ENCODE measurements at regions not wholly inside any gene's neighbourhood (a gene's known extent, or its start where the extent isn't known, plus 50 kb on each side); places are given as distances from the start of the nearest gene placed in this dataset.

DNA sequence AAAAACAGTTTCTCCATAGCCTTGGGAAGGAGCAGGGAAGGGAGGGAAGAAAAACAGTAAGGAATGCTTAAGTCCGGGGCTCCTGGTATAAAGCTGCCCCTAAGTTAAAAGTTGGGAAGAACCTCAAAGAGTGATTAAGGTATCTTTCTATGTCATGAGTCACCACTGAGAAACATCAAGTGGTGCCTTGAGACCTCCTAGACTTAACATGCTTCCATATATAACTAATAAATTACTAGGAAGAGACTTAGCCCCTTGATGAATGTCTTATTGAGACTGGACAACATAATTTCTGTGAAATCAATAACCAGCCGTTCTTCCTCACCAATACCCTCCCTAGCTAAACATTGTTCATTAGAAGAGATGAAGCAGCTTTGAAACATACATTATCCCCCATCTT is 121.8 kb upstream of the SLC44A3 start:
- TF ChIP-seq, protein P1, sequence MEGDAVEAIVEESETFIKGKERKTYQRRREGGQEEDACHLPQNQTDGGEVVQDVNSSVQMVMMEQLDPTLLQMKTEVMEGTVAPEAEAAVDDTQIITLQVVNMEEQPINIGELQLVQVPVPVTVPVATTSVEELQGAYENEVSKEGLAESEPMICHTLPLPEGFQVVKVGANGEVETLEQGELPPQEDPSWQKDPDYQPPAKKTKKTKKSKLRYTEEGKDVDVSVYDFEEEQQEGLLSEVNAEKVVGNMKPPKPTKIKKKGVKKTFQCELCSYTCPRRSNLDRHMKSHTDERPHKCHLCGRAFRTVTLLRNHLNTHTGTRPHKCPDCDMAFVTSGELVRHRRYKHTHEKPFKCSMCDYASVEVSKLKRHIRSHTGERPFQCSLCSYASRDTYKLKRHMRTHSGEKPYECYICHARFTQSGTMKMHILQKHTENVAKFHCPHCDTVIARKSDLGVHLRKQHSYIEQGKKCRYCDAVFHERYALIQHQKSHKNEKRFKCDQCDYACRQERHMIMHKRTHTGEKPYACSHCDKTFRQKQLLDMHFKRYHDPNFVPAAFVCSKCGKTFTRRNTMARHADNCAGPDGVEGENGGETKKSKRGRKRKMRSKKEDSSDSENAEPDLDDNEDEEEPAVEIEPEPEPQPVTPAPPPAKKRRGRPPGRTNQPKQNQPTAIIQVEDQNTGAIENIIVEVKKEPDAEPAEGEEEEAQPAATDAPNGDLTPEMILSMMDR (IDR thresholded peaks at IDR 0.05) = no peak
- no peak for TF ChIP-seq POLR2AphosphoS5 (IDR thresholded peaks at IDR 0.05)
- no peak for TF ChIP-seq EP300 (IDR thresholded peaks at IDR 0.05)
- no peak for TF ChIP-seq POLR2A (IDR thresholded peaks at IDR 0.05; ENCODE audit: low read depth)
- Histone ChIP-seq H3K4me3 (no peak overlapping the region), H3K9me3 (no peaks in the 10 kb centered on the region), H3K27me3 (no peaks in the 10 kb centered on the region), H3K27ac (replicated peaks in 1 of 4) (no peak overlapping the region), H3K36me3 (no peaks in the 10 kb centered on the region), H3K4me1 (peaks cover 0 to 6% (median 0%) of the 10 kb centered on the region in 4 donors)
- DNase-seq (ENCODE audit: extremely low spot score) = no peak
- intact Hi-C loops (cut with DNase I) = no loop called here
- WGBS = 82% methylated on average over 2 of the region's 2 CpGs

DNA sequence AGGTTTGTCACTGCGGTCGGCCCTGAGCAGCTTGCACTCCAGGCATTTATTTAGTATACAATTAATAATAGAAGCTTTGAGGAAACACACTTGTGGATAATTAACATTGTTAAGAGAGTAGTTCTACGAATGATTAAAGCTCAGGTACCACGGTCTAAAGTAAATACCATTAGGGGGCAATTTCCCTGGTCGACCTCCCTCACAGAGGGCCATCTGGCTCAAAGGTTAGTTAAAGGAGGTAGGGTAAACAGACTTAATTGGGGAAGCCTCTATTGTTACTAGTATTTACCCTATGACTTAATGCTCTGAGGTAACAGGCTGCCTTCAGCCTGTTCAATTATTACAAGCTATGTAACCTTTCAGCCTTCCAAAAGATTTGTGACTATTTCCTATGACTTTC is 122.3 kb upstream of the SLC44A3 start:
- TF ChIP-seq EP300 (IDR thresholded peaks at IDR 0.05) (no peak), POLR2A (IDR thresholded peaks at IDR 0.05; ENCODE audit: low read depth) (no peak), POLR2AphosphoS5 (IDR thresholded peaks at IDR 0.05) (no peak)
- TF ChIP-seq, protein P1 (IDR thresholded peaks at IDR 0.05) = no peak
- DNase-seq (ENCODE audit: extremely low spot score) = no peak
- WGBS = 81% methylated on average over 5 of the region's 5 CpGs
- H3K9me3 ChIP-seq = no peaks in the 10 kb centered on the region
- H3K4me3 ChIP-seq = no peak overlapping the region
- peaks cover 0 to 6% (median 0%) of the 10 kb centered on the region in 4 donors for H3K4me1 ChIP-seq
- intact Hi-C loops (cut with DNase I) = no loop called here
- no peak overlapping the region for H3K27ac ChIP-seq (replicated peaks in 1 of 4)
- H3K36me3 ChIP-seq = no peaks in the 10 kb centered on the region
- H3K27me3 ChIP-seq = no peaks in the 10 kb centered on the region

DNA sequence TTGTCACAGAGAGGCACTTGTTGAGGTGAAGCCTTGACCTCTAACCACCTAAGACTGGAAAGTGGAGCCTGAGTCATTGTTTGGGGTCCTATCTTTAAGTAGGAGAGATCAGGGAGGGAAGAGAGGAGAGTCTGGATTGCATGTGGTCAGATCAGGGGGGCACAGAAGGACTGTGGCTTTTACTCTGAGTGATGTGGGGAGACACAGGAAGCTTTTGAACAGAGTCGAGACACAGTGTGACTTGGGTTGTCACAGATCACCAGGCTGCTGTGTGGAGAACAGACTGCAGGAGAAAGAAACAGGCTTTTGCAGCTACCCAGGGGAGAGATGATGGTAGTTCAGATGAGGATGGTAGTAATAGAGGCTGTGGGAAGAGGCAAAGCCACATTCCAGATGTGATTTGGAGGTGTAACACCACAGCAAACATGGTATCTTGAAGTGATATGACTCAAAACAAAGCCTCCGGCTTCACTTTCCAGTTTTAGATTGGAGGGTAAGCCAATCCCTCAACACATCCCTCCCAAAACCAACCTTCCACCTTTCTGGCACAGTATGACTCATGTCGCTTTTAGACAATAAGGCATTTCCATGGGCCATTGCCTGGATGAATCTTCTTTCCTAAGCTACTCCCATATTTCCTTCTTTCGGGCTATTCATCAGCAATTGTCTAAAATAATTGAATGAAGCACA is 125.8 kb upstream of the SLC44A3 start:
- H3K9me3 ChIP-seq = no peaks in the 10 kb centered on the region
- peaks cover 0 to under 1% (median 0%) of the 10 kb centered on the region in 4 donors for H3K4me1 ChIP-seq
- WGBS = 89% methylated on average over 4 of the region's 4 CpGs
- DNase-seq (ENCODE audit: extremely low spot score) = no peak
- intact Hi-C loops (cut with DNase I) = no loop called here
- no peak overlapping the region for H3K27ac ChIP-seq (replicated peaks in 1 of 4)
- TF ChIP-seq POLR2A (IDR thresholded peaks at IDR 0.05; ENCODE audit: low read depth) (no peak), POLR2AphosphoS5 (IDR thresholded peaks at IDR 0.05) (no peak), EP300 (IDR thresholded peaks at IDR 0.05) (no peak)
- TF ChIP-seq, protein P1 (IDR thresholded peaks at IDR 0.05) = no peak
- no peaks in the 10 kb centered on the region for H3K27me3 ChIP-seq
- no peaks in the 10 kb centered on the region for H3K36me3 ChIP-seq
- H3K4me3 ChIP-seq = no peak overlapping the region

DNA sequence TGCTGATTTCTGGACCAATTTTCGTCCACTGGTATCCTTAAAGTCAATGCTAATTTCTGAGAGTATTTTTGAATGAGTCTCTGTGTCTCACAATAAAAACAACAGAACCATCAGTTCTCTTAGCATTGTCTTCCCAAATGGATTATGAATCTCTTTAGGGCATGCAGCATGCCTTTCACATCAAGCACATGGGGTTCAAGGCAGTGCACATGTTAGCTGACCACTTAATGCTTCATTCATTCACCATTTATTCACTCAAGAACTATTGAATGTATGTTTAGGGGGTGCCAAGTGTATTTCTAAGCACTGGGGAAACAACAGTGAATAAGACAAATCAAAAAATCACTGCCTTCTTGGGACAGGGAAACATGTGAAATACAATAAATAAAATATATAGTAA is 126.7 kb upstream of the SLC44A3 start:
- peaks cover 0 to 6% (median 3%) of the 10 kb centered on the region in 4 donors for H3K4me1 ChIP-seq
- intact Hi-C loops (cut with DNase I) = no loop called here
- no peak for DNase-seq (ENCODE audit: extremely low spot score)
- WGBS = 100% methylated on average over 1 of the region's 1 CpG
- no peaks in the 10 kb centered on the region for H3K36me3 ChIP-seq
- H3K27ac ChIP-seq (replicated peaks in 1 of 4) = no peak overlapping the region
- H3K27me3 ChIP-seq = no peaks in the 10 kb centered on the region
- no peak for TF ChIP-seq POLR2A (IDR thresholded peaks at IDR 0.05; ENCODE audit: low read depth)
- TF ChIP-seq EP300 (IDR thresholded peaks at IDR 0.05) = no peak
- TF ChIP-seq POLR2AphosphoS5 (IDR thresholded peaks at IDR 0.05) = no peak
- TF ChIP-seq, protein P1 (IDR thresholded peaks at IDR 0.05) = no peak
- H3K9me3 ChIP-seq = no peaks in the 10 kb centered on the region
- H3K4me3 ChIP-seq = no peak overlapping the region

DNA sequence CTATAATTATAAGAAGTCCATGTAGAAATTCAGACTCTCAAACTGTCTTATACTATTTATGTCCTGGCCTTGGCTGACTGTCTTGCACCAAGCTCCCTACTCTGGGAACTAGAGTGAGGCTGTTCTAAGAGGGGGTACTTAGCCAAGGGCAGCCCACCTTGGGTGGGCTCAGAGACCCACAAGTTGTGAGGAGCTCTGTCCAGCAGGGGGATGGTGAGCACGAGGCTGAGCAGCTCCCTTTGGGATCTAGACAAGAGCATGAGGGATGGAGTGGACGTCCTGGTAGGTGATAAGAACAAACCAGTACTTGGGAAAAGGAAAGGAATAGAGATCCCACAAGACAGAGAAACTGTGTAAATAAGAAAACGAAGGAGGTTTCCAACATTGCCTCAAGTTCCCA is 127.1 kb upstream of the SLC44A3 start:
- H3K9me3 ChIP-seq = no peaks in the 10 kb centered on the region
- no peak overlapping the region for H3K4me3 ChIP-seq
- WGBS = 74% methylated on average over 3 of the region's 3 CpGs
- intact Hi-C loops (cut with DNase I) = no loop called here
- H3K27me3 ChIP-seq = no peaks in the 10 kb centered on the region
- DNase-seq (ENCODE audit: extremely low spot score) = no peak
- no peaks in the 10 kb centered on the region for H3K36me3 ChIP-seq
- TF ChIP-seq POLR2A (IDR thresholded peaks at IDR 0.05; ENCODE audit: low read depth) (no peak), POLR2AphosphoS5 (IDR thresholded peaks at IDR 0.05) (no peak), EP300 (IDR thresholded peaks at IDR 0.05) (no peak)
- TF ChIP-seq, protein P1 (IDR thresholded peaks at IDR 0.05) = no peak
- peaks cover 0 to 6% (median 3%) of the 10 kb centered on the region in 4 donors for H3K4me1 ChIP-seq
- no peak overlapping the region for H3K27ac ChIP-seq (replicated peaks in 1 of 4)
